ENCODE measurements at regions not wholly inside any gene's neighbourhood (a gene's known extent, or its start where the extent isn't known, plus 50 kb on each side); places are given as distances from the start of the nearest gene placed in this dataset.
"Not testable (repeated sequence)": the region's sequence is repeated elsewhere in the genome, so short reads cannot be mapped to it uniquely, and the experiment has no call there.

DNA sequence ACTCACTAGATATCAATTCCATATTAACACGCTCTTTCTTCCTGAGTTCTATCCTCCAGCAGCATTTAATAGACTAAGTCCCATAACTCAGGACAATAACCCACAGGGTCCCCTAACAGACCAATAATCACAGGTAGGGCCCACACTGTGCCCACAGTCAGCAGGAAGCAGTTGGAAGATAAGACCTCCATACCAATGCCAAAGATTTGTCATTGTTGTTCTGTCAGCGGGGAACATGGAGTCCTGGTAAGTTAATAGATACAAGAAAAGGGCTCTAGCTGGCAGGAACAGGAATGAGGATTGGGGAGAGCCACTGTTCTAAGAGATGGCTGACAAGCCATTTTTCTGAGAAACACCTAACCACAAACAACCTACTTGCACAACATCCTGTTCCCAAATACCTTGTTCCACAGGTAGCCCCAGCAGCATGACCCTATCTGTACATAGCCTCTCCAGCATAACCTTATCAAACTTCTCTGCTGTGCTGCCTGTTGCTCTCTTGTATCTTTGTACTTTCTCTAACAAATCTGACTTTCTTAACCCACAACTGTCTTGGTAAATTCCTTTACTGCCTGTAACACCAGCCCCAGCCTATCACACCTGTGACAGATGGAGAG is 142.0 kb upstream of the KCNJ15 start:
- DNase-seq (ENCODE audit: low read depth), result no peak

DNA sequence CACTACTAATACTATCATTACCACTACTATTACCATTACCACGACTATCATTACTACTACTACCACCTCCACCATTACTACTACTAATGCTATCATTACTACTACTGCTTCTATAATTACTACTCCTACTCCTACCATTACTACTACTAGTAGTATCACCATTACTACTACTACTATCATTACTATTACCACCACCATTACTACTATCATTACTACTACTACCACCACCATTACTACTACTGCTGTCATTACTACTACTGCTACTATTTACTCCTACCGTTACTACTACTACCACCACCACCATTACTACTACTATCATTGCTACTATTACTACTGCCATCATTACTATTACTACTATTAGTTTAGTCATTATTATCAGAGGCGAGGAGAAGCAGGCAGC is 140.9 kb upstream of the KCNJ15 start:
- no peak for DNase-seq (ENCODE audit: low read depth)

GRCh38 chr21:38119793-38120192 is 137.0 kb upstream of the KCNJ15 start:
- DNase-seq (ENCODE audit: low read depth), result no peak

- DNase-seq (ENCODE audit: low read depth), result not testable (repeated sequence)
These were observed 136.2 kb upstream of the KCNJ15 start for GRCh38 chr21:38120679-38120983.

DNA sequence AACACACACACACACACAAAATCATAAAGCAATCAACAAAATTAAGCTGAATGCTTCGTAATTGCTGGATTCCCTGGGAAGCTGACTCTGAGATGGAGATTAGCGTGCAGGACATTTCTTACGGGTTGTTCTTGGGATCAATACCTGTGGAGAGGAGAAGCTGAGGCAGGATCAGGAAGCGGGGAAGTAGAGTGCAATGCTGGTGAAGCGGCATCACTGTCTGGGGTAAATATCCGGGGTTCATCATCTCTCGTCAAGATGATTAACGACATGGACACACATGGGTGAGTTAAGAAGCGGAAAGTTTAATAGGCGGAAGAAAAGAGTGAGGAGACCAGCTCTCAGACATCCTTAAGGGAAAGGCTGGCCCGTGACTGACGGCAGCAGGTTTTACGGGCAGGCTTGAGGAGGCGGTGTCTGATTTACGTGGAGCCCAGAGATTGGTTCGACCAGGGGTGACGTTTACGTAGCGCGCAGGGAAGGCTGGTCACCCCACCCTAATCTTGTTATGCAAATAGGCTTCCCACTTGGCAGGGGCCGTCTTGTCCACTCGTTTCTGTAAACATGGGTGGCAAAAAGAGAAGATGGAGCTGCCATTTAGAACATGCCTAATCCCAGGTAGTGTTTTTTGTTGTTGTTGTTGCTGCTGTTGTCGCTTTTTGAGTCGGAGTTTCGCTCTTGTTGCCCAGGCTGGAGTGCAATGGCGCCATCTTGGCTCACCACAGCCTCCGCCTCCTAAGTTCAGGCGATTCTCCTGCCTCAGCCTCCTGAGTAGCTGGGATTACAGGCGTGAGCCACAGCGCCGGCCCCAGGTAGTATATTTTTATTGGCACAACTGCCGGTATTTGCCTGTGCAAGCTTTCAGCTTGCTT is 135.6 kb upstream of the KCNJ15 start:
- no peak for DNase-seq (ENCODE audit: low read depth)

GRCh38 chr21:38121888-38122720 is 134.7 kb upstream of the KCNJ15 start:
- DNase-seq (ENCODE audit: low read depth), result no peak

DNA sequence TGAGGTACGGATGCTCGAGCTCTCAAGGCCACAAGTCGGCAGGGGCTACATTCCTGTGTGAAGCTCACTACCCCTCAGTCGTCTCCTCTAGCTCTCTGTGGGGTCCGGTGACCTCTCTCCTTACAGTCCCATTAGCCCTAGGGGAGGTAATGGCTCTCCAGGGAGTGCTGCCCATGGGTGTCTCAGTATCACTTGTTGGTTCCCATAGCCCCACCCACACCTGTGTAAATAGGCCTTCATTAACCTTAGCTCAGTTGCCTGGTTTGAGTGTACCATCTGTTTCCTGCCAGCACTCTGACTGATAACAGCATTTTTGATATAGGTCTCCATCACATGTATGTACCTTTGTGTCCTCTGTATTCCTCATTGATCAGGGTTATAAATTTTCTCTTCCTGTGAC is 133.2 kb upstream of the KCNJ15 start:
- DNase-seq (ENCODE audit: low read depth), result no peak

GRCh38 chr21:38126666-38127303 is 130.0 kb upstream of the KCNJ15 start:
- no peak for DNase-seq (ENCODE audit: low read depth)

DNA sequence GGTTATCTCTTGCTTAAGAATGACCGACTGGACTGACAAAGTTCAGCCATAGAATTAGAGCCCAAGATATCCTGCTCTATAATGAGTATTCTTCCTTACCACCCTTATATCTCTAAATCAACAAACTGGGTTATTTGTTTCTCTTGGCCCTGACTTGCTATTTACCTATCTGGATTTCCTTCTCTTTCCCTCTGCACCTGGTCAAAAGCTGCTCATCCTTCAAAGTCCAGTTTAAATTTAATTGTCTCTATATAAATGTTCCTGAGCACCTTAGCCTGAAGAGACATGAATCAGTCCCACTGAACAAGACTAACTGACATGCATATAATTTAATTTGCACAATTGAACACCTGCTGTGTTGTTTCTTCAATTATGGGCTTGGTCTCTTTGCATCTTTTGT is 127.1 kb upstream of the KCNJ15 start:
- no peak for DNase-seq (ENCODE audit: low read depth)

GRCh38 chr21:38133240-38133639 is 123.6 kb upstream of the KCNJ15 start:
- DNase-seq (ENCODE audit: low read depth), result no peak

DNA sequence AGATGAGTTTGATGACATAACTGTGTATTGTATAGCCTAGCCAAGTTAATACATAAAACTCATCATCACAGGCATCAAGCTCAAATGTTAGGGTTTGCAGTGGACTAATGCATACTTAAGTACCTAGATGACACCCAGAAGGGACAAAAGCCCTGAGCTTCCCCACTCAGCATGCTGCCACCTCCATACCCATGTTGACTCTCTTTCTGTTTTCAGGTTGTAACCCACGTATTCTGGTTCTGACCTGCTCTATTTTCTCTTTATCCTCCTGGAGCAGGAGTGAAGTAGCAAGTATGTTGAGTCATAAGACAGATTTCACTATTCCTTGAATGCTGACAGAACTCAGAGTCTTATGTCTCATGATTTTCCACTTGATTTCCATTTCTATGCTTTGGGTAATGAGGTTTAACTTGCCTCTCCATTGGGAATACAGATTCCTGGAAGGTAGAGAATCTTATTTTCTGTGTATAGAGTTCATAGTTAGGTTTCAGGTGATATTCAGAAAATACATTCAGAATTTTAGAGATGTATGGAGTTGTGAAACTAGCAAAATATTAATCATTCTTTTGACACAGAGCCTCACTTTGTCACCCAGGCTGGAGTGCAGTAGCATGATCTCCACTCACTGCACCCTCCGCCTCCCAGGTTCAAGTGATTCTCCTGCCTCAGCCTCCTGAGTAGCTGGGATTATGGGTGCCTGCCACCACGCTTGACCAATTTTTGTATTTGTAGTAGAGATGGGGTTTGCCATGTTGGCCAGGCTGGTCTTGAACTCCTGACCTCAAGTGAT is 122.5 kb upstream of the KCNJ15 start:
- no peak for DNase-seq (ENCODE audit: low read depth)

- DNase-seq (ENCODE audit: low read depth), result no peak
These were observed 120.6 kb upstream of the KCNJ15 start for GRCh38 chr21:38136201-38136600.

GRCh38 chr21:38139380-38140168 is 117.2 kb upstream of the KCNJ15 start:
- no peak for DNase-seq (ENCODE audit: low read depth)

DNA sequence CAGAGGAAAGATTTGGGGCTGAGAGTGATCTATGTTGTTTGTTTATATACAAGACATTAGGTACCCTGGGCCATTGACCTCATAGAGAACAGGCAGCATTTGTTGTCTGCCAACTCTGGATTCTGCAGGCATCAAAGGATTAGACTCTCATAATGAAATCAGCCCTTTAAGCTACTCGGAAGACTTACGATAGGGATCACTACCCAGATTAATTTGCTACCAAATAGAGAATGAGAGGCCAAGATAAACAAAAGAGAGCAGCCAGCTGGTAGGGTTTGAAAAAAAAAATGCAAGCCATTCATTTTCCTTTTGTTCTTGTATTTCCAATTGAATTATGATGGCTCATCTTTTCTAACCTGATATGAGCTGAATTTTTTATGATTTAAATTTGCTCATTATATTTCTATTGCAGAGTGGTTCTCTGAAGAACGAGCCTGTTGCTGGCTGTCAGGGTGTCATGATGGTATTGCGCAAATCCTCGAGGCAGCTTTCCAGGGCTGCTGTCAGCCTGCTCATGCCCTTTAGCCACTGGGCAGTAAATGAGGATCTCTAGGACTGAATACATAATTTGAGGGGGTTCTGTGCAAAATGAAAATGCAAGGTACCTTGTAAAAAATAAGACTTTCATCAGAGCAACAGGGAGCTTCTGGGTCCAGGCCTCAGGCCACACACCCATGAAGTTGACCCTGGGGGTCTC is 116.4 kb upstream of the KCNJ15 start:
- DNase-seq (ENCODE audit: low read depth), result no peak

GRCh38 chr21:38142224-38142623 is 114.6 kb upstream of the KCNJ15 start:
- DNase-seq (ENCODE audit: low read depth), result no peak

DNA sequence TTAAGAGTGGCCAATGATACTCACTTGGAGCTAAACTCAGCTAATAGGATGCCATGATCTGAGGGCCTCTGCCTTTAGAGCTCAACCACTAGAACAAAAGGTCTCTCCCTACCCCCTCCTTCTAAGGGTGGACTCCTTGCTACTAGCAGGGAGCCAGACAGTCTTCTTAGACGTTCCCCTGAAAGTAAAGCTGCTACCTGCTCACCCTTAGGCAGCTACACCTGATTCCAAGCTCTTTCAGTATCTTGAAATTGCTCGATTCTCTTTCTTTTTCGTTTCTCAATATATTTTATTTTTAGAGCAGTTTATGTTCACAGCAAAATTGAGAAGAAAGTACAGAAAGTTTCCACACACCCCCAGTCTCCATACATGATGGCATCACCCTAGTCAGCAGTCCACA is 112.6 kb upstream of the KCNJ15 start:
- DNase-seq (ENCODE audit: low read depth), result no peak

- no peak for DNase-seq (ENCODE audit: low read depth)
These were observed 111.7 kb upstream of the KCNJ15 start for GRCh38 chr21:38145104-38145503.

DNA sequence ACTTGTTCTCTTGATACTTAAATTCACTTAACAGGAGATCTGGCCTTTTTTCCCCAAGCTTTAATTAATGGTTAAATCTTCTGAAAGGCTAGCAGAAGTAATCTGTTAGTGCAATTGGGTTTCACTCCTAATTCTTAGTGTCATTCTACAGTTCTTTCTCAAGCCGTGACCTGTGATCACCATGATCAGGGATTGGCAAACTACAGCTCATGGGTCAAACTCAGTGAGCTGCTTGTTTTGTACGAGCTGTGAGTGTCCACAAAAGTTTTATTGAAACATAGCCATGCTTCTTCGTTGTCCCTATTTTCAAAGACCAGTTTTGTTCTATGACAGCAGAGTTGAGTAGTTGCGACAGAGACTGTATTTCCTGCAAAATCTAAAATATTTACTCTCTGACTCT is 109.4 kb upstream of the KCNJ15 start:
- no peak for DNase-seq (ENCODE audit: low read depth)

GRCh38 chr21:38148046-38148445 is 108.7 kb upstream of the KCNJ15 start:
- no peak for DNase-seq (ENCODE audit: low read depth)

- no peak for DNase-seq (ENCODE audit: low read depth)
These were observed 105.7 kb upstream of the KCNJ15 start for GRCh38 chr21:38151021-38151645.
